Hepatocyte (in vitro differentiated cells): ENCODE measurements at regions not wholly inside any gene's neighbourhood (a gene's known extent, or its start where the extent isn't known, plus 50 kb on each side); places are given as distances from the start of the nearest gene placed in this dataset.

Experiments
- EZH2 ChIP-seq: fragments of 200-600 bp; sonication (generic); IDR thresholded peaks from 2 replicates; pipeline ENCODE4 v1.6.1; 2016; ENCODE audit warnings: antibody characterized with exemption, mild to moderate bottlenecking, borderline replicate concordance
- EZH2phosphoT487 ChIP-seq: fragments of 200-600 bp; sonication (generic); IDR thresholded peaks from one replicate; pipeline ENCODE4 v1.6.1; 2018; ENCODE audit warnings: antibody characterized with exemption, mild to moderate bottlenecking, low read depth, moderate library complexity; ENCODE audit not compliant: unreplicated experiment, severe bottlenecking
- TF ChIP-seq, protein P1 (sequence below): fragments of 200-600 bp; sonication (generic); IDR thresholded peaks from 2 replicates; pipeline ENCODE4 v1.5.1; 2016; ENCODE audit warnings: antibody characterized with exemption, mild to moderate bottlenecking; ENCODE audit not compliant: poor library complexity

GRCh38 chr1:79681382-79681781 lies 674.9 kb upstream of the ADGRL4 start:
- TF ChIP-seq, protein P1, sequence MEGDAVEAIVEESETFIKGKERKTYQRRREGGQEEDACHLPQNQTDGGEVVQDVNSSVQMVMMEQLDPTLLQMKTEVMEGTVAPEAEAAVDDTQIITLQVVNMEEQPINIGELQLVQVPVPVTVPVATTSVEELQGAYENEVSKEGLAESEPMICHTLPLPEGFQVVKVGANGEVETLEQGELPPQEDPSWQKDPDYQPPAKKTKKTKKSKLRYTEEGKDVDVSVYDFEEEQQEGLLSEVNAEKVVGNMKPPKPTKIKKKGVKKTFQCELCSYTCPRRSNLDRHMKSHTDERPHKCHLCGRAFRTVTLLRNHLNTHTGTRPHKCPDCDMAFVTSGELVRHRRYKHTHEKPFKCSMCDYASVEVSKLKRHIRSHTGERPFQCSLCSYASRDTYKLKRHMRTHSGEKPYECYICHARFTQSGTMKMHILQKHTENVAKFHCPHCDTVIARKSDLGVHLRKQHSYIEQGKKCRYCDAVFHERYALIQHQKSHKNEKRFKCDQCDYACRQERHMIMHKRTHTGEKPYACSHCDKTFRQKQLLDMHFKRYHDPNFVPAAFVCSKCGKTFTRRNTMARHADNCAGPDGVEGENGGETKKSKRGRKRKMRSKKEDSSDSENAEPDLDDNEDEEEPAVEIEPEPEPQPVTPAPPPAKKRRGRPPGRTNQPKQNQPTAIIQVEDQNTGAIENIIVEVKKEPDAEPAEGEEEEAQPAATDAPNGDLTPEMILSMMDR: no peak
- no peak for TF ChIP-seq EZH2phosphoT487
- TF ChIP-seq EZH2: no peak
